ENCODE measurements at regions not wholly inside any gene's neighbourhood (a gene's known extent, or its start where the extent isn't known, plus 50 kb on each side); places are given as distances from the start of the nearest gene placed in this dataset.

GRCh38 chr6:166861961-166862286, 94.4 kb downstream of the RNASET2 start:
- intact Hi-C loops (cut with DNase I; ENCODE audit: low total_unique reads), result no loop called here
- 4 to 10% (median 5%) methylated on average over 11 of the region's 11 CpGs for WGBS, 5 donors
- H3K27ac ChIP-seq, result no peak overlapping the region

GRCh38 chr6:166861304-166861703, 95.0 kb downstream of the RNASET2 start:
- H3K4me1 ChIP-seq, result peaks cover 0 to 21% (median 10%) of the 10 kb centered on the region in 6 donors
- intact Hi-C loops (cut with DNase I; ENCODE audit: low total_unique reads), result no loop called here

More at GRCh38 chr6:166861961-166862286, 94.4 kb downstream of the RNASET2 start:
- H3K4me1 ChIP-seq, result peaks cover 0 to 21% (median 10%) of the 10 kb centered on the region in 6 donors
- DNase-seq, result no peak
- no peaks in the 10 kb centered on the region for H3K36me3 ChIP-seq
- H3K9me3 ChIP-seq, result no peaks in the 10 kb centered on the region
- peak overlapping the region; percentile 33 to 68 (median 50) for H3K4me3 ChIP-seq
- peaks cover 0 to 43% (median 10%) of the 10 kb centered on the region in 7 donors for H3K27me3 ChIP-seq (replicated peaks in 1 of 7)
- TF ChIP-seq CTCF (IDR thresholded peaks at IDR 0.05 in 8 of 11, conservative IDR thresholded peaks at IDR 0.05 in 3 of 11) (no peak), POLR2A (IDR thresholded peaks at IDR 0.05) (no peak), POLR2AphosphoS5 (IDR thresholded peaks at IDR 0.05) (no peak)

GRCh38 chr6:166860392-166860791, 96.0 kb downstream of the RNASET2 start:
- intact Hi-C loops (cut with DNase I; ENCODE audit: low total_unique reads), result no loop called here
- Histone ChIP-seq H3K9me3 (no peaks in the 10 kb centered on the region), H3K36me3 (no peaks in the 10 kb centered on the region), H3K27ac (no peak overlapping the region), H3K4me1 (peaks cover 0 to 21% (median 10%) of the 10 kb centered on the region in 6 donors), H3K27me3 (replicated peaks in 1 of 7) (peaks cover 0 to 43% (median 10%) of the 10 kb centered on the region in 7 donors), H3K4me3 (no peak overlapping the region)
- TF ChIP-seq POLR2A (IDR thresholded peaks at IDR 0.05) (no peak), POLR2AphosphoS5 (IDR thresholded peaks at IDR 0.05) (no peak), CTCF (IDR thresholded peaks at IDR 0.05 in 8 of 11, conservative IDR thresholded peaks at IDR 0.05 in 3 of 11) (no peak)
- DNase-seq, result no peak
- 57 to 96% (median 64%) methylated on average over 6 of the region's 6 CpGs for WGBS, 5 donors

More at GRCh38 chr6:166861304-166861703, 95.0 kb downstream of the RNASET2 start:
- 75 to 83% (median 79%) methylated on average over 5 of the region's 5 CpGs for WGBS, 5 donors
- Histone ChIP-seq H3K27ac (no peak overlapping the region), H3K9me3 (no peaks in the 10 kb centered on the region), H3K4me3 (no peak overlapping the region), H3K27me3 (replicated peaks in 1 of 7) (peaks cover 0 to 43% (median 10%) of the 10 kb centered on the region in 7 donors), H3K36me3 (no peaks in the 10 kb centered on the region)
- TF ChIP-seq POLR2A (IDR thresholded peaks at IDR 0.05) (no peak), POLR2AphosphoS5 (IDR thresholded peaks at IDR 0.05) (no peak), CTCF (IDR thresholded peaks at IDR 0.05 in 8 of 11, conservative IDR thresholded peaks at IDR 0.05 in 3 of 11) (no peak)
- DNase-seq, result no peak

- intact Hi-C loops (cut with DNase I; ENCODE audit: low total_unique reads), result no loop called here
- H3K4me1 ChIP-seq, result peaks cover 0 to 10% (median 0%) of the 10 kb centered on the region in 6 donors
- DNase-seq, result no peak
- WGBS, 5 donors, result 70 to 96% (median 80%) methylated on average over 1 of the region's 1 CpG
- no peak overlapping the region for H3K4me3 ChIP-seq
- H3K36me3 ChIP-seq, result no peaks in the 10 kb centered on the region
- H3K9me3 ChIP-seq, result no peaks in the 10 kb centered on the region
- H3K27ac ChIP-seq, result no peak overlapping the region
- peaks cover 0 to 8% (median 0%) of the 10 kb centered on the region in 7 donors for H3K27me3 ChIP-seq (replicated peaks in 1 of 7)
- TF ChIP-seq POLR2AphosphoS5 (IDR thresholded peaks at IDR 0.05) (no peak), POLR2A (IDR thresholded peaks at IDR 0.05) (no peak), CTCF (IDR thresholded peaks at IDR 0.05 in 8 of 11, conservative IDR thresholded peaks at IDR 0.05 in 3 of 11) (no peak)
Measured at GRCh38 chr6:166855416-166855815, 100.9 kb downstream of the RNASET2 start.

All from spleen (tissue), 11 donors.